AG09319 (cell line): ENCODE measurements at regions not wholly inside any gene's neighbourhood (a gene's known extent, or its start where the extent isn't known, plus 50 kb on each side); places are given as distances from the start of the nearest gene placed in this dataset.

Source experiments
- DNase-seq: peaks from one replicate; pipeline ENCODE4 v3.0.0-alpha.2; 2010; ENCODE audit warnings: low read depth; ENCODE audit errors: extremely low read depth
- TF ChIP-seq, protein P1 (sequence below): IDR thresholded peaks from 2 replicates; pipeline ENCODE4 v1.5.1; 2011; ENCODE audit warnings: low read depth, mild to moderate bottlenecking, inconsistent platforms, low read length, moderate library complexity

DNA sequence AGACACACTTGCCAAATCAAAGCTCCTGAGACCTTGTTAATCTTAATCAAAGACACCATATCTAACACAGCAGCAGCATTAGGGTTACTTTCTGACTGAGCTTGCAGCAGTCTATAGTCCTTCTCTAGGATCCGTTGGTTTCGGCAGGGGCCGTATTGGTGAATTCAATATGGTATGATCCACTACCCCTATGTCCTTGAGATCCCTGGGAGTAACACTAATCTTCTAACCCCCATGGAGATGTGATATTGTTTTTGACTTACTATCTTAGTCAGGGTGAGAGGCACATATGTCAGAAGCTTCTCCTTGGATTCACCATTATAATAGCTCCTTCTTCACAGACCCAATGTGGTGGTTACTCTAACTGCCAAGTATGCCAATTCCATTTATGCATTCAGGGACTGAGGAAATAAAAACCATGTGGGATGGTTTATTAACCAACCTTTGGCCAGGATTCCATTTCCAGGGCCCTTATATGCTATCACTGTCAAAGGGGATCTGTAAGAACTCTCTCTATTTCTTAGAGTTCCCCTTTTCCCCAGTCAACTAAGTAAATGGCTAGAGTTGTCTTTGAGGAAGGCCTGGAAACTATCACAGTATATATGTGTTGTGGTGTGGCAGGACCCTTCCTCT, 673.6 kb upstream of the USP24 start:
- no peak for DNase-seq
- TF ChIP-seq, protein P1, sequence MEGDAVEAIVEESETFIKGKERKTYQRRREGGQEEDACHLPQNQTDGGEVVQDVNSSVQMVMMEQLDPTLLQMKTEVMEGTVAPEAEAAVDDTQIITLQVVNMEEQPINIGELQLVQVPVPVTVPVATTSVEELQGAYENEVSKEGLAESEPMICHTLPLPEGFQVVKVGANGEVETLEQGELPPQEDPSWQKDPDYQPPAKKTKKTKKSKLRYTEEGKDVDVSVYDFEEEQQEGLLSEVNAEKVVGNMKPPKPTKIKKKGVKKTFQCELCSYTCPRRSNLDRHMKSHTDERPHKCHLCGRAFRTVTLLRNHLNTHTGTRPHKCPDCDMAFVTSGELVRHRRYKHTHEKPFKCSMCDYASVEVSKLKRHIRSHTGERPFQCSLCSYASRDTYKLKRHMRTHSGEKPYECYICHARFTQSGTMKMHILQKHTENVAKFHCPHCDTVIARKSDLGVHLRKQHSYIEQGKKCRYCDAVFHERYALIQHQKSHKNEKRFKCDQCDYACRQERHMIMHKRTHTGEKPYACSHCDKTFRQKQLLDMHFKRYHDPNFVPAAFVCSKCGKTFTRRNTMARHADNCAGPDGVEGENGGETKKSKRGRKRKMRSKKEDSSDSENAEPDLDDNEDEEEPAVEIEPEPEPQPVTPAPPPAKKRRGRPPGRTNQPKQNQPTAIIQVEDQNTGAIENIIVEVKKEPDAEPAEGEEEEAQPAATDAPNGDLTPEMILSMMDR: no peak

DNA sequence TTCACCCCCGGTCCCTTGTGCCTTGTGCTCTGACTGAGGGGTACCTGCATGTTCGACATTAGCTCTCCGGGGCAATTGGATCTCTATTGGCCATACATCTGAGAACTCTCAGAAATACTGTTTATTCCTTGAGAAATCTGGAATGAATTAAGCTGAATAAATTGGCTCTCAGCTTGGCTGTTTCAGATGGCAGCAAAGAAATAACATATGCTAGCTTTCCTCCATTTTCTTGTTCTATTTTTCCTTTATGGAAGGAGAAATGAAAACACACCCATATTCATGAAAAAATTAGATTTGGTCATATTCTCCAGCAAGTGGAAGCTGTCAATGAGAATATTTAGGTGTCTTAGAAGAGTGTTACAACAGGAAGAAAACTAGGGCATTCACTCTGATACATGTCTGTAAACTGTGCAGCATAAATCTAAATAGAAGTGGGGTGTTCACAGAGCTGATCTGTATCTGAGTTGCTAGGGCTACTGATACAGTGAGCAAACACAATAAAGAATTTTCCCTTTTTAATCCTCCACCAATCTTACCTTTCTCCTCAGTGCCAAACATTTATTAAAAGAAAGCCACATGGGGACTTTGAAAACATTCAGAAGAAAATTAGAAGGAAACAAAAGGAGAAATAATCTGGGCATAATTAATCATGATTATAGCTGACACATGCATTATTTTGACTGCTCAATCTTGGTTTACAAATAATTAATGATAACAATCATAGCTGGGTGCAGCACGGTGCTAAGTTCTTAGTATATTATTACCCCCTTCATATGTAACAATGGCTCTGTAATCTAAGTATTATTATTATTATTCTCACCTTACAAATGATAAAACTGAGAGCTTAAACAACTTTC, 671.9 kb upstream of the USP24 start:
- TF ChIP-seq, protein P1: no peak
- DNase-seq: no peak

DNA sequence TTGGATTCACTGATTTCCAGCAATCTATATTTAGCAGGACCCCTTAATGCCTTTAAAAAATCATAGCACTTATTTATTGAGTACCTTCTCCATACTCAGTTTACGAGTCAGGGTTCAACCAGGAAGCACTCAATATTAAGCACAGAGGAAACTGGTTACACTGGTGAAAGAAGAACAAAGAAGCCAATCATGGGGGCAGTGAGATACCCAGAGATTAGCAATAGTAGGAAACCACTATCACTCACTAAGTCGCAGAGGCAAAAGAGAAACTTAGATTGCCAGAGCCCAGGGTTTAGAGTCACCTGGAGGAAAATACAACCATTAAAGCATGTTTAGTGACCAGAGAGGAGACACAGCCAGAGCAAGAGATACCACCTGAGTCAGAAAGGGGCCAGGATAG, 670.5 kb upstream of the USP24 start:
- TF ChIP-seq, protein P1: no peak

DNA sequence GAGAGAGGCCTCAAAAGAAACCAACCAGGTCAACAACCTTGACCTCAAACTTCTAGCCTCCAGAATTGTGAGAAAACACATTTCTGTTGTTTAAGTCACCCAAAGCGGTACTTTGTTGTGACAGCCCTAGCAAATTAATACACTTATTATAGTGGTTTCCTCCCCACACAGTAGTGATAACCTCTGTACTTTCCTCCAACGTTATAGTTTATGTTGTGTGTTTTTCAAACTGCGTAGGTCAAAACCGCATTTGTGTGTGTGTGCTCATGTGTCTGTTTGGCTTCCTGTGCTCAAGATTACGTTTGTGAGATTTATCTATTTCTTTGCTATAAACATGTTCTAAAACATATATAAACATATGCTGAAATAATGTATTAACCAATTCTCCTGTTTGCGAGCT, 667.8 kb upstream of the USP24 start:
- TF ChIP-seq, protein P1: no peak
- no peak for DNase-seq

More for the DNA sequence above, 670.5 kb upstream of the USP24 start:
- DNase-seq: no peak

DNA sequence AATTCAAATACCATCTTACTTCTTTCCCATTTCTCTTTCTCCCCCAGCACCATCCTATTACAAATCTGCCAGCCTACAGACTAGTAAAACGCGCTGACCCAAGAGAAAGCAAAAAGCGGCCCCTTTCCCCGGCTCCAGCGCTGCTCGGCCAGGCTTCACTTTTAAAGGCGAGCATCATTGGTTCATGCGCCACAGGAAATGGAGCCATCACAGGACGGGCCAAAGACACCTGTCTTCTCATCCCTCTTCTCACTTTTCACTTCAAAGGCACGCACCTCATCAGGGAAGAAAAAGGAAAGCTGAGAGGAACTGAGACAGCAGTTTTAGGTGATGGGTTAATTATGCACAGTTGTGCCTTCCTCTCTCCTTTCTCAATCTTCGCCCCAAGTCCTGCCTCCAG, 664.2 kb upstream of the USP24 start:
- DNase-seq: no peak
- TF ChIP-seq, protein P1: no peak

DNA sequence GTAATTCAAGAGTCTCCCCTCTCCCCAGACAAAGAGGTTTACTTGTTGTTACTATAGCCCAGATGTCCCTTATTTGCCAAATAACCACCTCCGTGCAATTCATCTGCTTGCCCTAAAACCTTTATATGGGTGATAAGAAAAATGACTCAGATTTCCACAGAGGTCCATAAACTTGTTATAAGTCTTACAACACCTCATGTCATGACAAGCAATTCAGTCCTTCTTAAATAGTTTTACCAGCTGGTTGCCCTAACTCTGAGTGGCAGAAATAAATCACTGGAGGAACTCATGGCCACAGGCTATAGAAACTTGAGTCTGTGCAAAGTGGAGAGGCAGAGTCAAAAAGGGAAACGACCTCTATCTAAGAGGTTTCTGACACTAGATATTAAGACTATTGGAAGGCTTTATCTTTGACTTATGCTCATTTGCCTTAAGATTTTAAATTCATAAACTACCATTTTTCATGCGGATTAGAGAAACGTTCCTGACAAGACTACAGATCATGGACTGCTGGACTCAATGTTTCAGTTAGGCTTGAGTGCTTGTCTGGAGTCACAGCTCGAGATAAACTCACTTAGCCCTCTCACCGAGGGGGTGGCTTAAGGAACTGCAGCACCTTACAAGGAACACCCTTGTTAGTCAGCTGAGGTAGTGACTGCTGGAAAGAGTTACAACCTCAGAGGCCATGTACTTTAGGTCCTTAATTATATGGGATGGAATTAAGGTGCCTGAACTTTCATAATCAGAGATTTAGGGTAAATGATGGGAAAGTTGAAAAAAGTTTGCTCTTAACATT, 662.5 kb upstream of the USP24 start:
- no peak for DNase-seq
- TF ChIP-seq, protein P1: no peak
